Adrenal gland (tissue), 9 donors: ENCODE measurements at regions not wholly inside any gene's neighbourhood (a gene's known extent, or its start where the extent isn't known, plus 50 kb on each side); places are given as distances from the start of the nearest gene placed in this dataset.

Source experiments
- DNase-seq, 7 donors: peaks; one replicate each; pipeline ENCODE4 v3.0.0-alpha.2; 2019 to 2020
- H3K27ac ChIP-seq, 5 donors: fragments of 200-600 bp; sonication (generic) in 4 of 5; 1 replicate in 3 of 5; 2 replicates in 2 of 5; pipeline versions ENCODE4 v1.5.1 to v1.8.0; 2016 to 2020; ENCODE audit warnings: mild to moderate bottlenecking in 1 of 5
- H3K27me3 ChIP-seq: fragments of 200-600 bp; 2 replicates; pipeline ENCODE4 v1.8.0; 2021
- H3K36me3 ChIP-seq, 2 donors: fragments of 200-600 bp; replicated peaks in 1 of 2; 1 replicate in 1 of 2; 2 replicates in 1 of 2; pipeline versions ENCODE4 v1.5.1 to v1.8.0; 2018 to 2022
- H3K4me1 ChIP-seq, 2 donors: fragments of 200-600 bp; replicated peaks in 1 of 2; 1 replicate in 1 of 2; 2 replicates in 1 of 2; pipeline versions ENCODE4 v1.5.1 to v1.8.0; 2018 to 2021
- H3K4me3 ChIP-seq, 4 donors: fragments of 200-600 bp; sonication (generic) in 3 of 4; one replicate each; pipeline ENCODE4 v1.5.1; 2016 to 2018
- H3K9me3 ChIP-seq, 3 donors: fragments of 200-600 bp; sonication (generic) in 1 of 3; replicated peaks in 1 of 3; 1 replicate in 2 of 3; 2 replicates in 1 of 3; pipeline versions ENCODE4 v1.5.1 to v1.8.0; 2016 to 2021
- POLR2A ChIP-seq, 2 donors: fragments of 450-650 bp; IDR thresholded peaks; one replicate each; pipeline ENCODE4 v1.6.1; 2017; ENCODE audit warnings: antibody characterized with exemption in 2 of 2, mild to moderate bottlenecking in 2 of 2, moderate library complexity in 1 of 2
- WGBS, 4 donors: extraction: QIAGEN DNeasy Blood & Tissue Kit in 2 of 4; methylation state at CpG; one replicate each; pipeline versions ENCODE4 v1.1.5 to v1.1.7; 2013 to 2017; 5-methylcytosine and 5-hydroxymethylcytosine counted together
- intact Hi-C, 2 donors: fragments of 100-400 bp; cut with DNase I; formaldehyde crosslinking; loops; one replicate each; pipeline versions ENCODE4 v1.14.1 to v1.15.0; 2022 to 2023
- TF ChIP-seq, protein P1 (sequence below), 6 experiments: fragments of 450-650 bp in 4 of 6; fragments of 200-600 bp in 2 of 6; sonication (generic) in 1 of 6; IDR thresholded peaks; 1 replicate in 5 of 6; 2 replicates in 1 of 6; pipeline versions ENCODE4 v1.5.1 to v1.8.0; 2016 to 2021; ENCODE audit warnings: antibody characterized with exemption in 6 of 6, mild to moderate bottlenecking in 2 of 6, moderate library complexity in 1 of 6
- donor health status: healthy with polysubstance abuse.
- donor health status: Bipolar disorder and iron deficiency.
- donor health status: DM: yes; HTN: yes; CAD: no.
- donor health status: DM: no; HTN: no; CAD: no.
- donor health status: DM: no; HTN: no; CAD: no.

DNA sequence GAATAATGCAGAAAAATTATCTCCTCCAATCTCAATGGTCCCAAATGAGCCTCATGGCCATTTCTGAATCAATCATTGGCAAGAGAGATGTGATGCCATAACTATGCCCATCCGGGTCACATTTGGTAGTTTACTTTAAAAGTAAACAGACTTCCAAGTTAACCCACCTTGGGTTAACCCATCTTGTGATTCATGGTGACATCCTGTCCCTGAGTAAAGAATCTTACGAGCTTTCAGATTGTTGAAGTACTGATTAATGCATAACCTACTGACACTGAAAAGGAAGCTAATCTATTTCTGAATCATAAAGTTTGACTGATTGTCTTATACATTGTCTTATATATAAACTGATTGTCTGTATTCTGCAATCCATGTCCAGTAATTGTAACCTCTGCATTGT is 467.2 kb upstream of the AGTR1 start:
- H3K36me3 ChIP-seq, result no peaks in the 10 kb centered on the region
- DNase-seq, result no peak
- H3K4me1 ChIP-seq, result no peaks in the 10 kb centered on the region
- no peak overlapping the region for H3K27ac ChIP-seq
- intact Hi-C loops, result no loop called here
- 82 to 88% (median 82%) methylated on average over 2 of the region's 2 CpGs for WGBS, 4 donors
- no peaks in the 10 kb centered on the region for H3K27me3 ChIP-seq
- H3K4me3 ChIP-seq, result no peak overlapping the region
- H3K9me3 ChIP-seq, result no peaks in the 10 kb centered on the region
- TF ChIP-seq, protein P1, sequence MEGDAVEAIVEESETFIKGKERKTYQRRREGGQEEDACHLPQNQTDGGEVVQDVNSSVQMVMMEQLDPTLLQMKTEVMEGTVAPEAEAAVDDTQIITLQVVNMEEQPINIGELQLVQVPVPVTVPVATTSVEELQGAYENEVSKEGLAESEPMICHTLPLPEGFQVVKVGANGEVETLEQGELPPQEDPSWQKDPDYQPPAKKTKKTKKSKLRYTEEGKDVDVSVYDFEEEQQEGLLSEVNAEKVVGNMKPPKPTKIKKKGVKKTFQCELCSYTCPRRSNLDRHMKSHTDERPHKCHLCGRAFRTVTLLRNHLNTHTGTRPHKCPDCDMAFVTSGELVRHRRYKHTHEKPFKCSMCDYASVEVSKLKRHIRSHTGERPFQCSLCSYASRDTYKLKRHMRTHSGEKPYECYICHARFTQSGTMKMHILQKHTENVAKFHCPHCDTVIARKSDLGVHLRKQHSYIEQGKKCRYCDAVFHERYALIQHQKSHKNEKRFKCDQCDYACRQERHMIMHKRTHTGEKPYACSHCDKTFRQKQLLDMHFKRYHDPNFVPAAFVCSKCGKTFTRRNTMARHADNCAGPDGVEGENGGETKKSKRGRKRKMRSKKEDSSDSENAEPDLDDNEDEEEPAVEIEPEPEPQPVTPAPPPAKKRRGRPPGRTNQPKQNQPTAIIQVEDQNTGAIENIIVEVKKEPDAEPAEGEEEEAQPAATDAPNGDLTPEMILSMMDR (IDR thresholded peaks at IDR 0.05), result no peak
- no peak for TF ChIP-seq POLR2A (IDR thresholded peaks at IDR 0.05)

DNA sequence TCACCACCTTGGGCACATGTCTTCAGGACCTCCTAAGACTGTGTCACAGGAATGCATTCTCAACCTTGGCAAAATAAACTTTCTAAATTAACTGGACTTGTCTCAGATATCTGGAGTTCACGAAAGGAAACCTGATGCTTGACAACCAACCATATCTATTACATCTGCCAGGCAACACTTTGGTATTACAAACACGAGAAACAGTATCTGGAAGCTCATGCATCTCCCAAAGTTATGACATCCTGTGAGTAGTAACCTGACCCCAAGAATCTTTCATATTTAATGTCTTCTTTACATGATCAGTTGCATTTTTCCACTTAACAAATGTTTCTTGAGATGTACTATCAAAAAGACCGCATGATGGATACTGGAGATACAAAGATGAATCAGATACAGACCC is 465.3 kb upstream of the AGTR1 start:
- H3K4me3 ChIP-seq, result no peak overlapping the region
- no peaks in the 10 kb centered on the region for H3K9me3 ChIP-seq
- intact Hi-C loops, result no loop called here
- H3K27ac ChIP-seq, result no peak overlapping the region
- no peaks in the 10 kb centered on the region for H3K4me1 ChIP-seq
- no peaks in the 10 kb centered on the region for H3K27me3 ChIP-seq
- DNase-seq, result no peak
- 67 to 86% (median 80%) methylated on average over 3 of the region's 3 CpGs for WGBS, 4 donors
- TF ChIP-seq POLR2A (IDR thresholded peaks at IDR 0.05), result no peak
- TF ChIP-seq, protein P1 (IDR thresholded peaks at IDR 0.05), result no peak
- H3K36me3 ChIP-seq, result no peaks in the 10 kb centered on the region

DNA sequence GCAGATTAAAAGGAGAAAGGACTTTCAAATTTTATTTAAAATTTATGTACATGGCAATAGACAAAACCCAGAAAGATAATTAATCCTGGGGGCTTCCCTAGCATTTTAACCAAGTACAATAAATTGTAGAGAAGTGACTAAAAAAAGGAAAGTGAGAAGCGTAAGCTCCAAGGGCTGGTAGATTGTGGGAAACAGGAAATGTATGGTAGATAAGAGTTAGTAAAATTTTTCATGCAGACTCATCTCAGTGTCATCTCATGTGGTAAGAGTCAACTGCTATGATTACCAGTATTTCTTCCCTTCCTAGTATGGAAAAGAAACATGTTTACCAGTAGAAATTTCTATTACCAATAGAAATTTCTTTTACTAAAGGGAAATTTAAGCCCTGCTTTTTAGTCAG is 464.3 kb upstream of the AGTR1 start:
- Histone ChIP-seq H3K4me3 (no peak overlapping the region), H3K9me3 (no peaks in the 10 kb centered on the region), H3K27me3 (no peaks in the 10 kb centered on the region), H3K36me3 (no peaks in the 10 kb centered on the region), H3K27ac (no peak overlapping the region), H3K4me1 (no peaks in the 10 kb centered on the region)
- no peak for TF ChIP-seq POLR2A (IDR thresholded peaks at IDR 0.05)
- TF ChIP-seq, protein P1 (IDR thresholded peaks at IDR 0.05), result no peak
- 60 to 91% (median 76%) methylated on average over 1 of the region's 1 CpG for WGBS, 4 donors
- no peak for DNase-seq
- intact Hi-C loops, result no loop called here

DNA sequence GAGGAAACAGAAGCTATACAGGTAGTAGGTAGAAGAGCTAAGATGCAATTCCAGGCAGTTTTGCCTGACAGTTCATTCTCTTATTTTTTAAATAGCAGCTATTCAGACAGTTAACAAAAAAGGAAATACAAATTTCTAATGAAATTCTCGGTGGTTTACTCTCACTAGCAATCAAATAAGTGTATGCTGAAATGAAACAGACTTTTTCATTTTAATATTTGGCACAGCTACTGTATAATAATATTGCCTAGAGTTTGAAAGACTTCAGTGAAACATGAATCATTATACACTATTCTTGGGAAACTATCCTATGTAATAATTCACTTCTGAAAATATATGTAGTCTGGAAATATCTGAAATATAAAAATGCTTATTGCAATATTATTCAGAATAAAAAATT is 463.2 kb upstream of the AGTR1 start:
- intact Hi-C loops, result no loop called here
- Histone ChIP-seq H3K27ac (no peak overlapping the region), H3K9me3 (no peaks in the 10 kb centered on the region), H3K36me3 (no peaks in the 10 kb centered on the region), H3K4me1 (no peaks in the 10 kb centered on the region), H3K27me3 (no peaks in the 10 kb centered on the region), H3K4me3 (no peak overlapping the region)
- TF ChIP-seq POLR2A (IDR thresholded peaks at IDR 0.05), result no peak
- TF ChIP-seq, protein P1 (IDR thresholded peaks at IDR 0.05), result no peak
- WGBS, 4 donors, result 36 to 50% (median 40%) methylated on average over 1 of the region's 1 CpG
- DNase-seq, result no peak
